ENCODE measurements at regions not wholly inside any gene's neighbourhood (a gene's known extent, or its start where the extent isn't known, plus 50 kb on each side); places are given as distances from the start of the nearest gene placed in this dataset.
"Not testable (repeated sequence)": the region's sequence is repeated elsewhere in the genome, so short reads cannot be mapped to it uniquely, and the experiment has no call there.

GRCh38 chr13:71359641-71360040 lies 507.4 kb downstream of the DACH1 start:
- H3K4me3 ChIP-seq (ENCODE audit: low read length): no peak overlapping the region
- DNase-seq (ENCODE audit: low read depth): peak; percentile 60
- no peak for TF ChIP-seq CTCF (IDR thresholded peaks at IDR 0.05; ENCODE audit: insufficient read depth, low read depth, low read length, missing control alignments)

DNA sequence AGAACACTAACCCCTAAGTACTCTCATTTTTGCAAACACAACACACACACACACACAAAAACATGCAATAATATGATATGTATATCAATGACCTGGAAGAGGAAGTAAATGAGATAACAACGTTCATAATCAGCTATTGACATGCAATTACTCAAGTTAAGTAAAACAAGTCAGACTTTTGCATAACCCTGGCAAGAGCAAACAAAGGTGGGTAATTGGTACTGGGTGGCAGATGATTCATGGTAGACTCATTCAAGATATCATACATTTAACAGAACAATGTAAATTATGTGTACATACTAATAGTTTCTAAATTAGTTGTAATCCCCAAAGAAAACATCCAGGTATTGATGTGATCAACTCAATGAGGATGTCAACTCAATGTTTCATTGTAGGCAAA lies 508.8 kb downstream of the DACH1 start:
- no peak for TF ChIP-seq CTCF (IDR thresholded peaks at IDR 0.05; ENCODE audit: insufficient read depth, low read depth, low read length, missing control alignments)
- no peak overlapping the region for H3K4me3 ChIP-seq (ENCODE audit: low read length)
- DNase-seq (ENCODE audit: low read depth): peak; percentile 89

DNA sequence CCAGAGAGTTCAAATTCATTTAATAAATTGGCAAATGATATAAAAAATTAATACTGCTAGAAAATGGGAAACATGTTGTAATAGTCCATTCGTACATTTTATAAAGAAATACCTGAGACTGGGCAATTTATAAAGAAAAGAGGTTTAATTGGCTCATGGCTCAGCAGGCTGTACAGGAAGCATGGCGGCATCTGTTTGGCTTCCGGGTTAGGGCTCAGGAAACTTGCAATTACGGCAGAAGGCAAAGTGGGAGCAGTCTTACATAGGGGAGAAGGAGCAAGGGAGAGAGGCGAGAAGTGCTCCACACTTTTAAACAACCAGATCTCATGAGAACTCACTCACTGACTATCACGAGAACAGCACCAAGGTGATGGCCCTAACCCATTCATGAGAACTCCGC lies 512.0 kb downstream of the DACH1 start:
- no peak overlapping the region for H3K4me3 ChIP-seq (ENCODE audit: low read length)

DNA sequence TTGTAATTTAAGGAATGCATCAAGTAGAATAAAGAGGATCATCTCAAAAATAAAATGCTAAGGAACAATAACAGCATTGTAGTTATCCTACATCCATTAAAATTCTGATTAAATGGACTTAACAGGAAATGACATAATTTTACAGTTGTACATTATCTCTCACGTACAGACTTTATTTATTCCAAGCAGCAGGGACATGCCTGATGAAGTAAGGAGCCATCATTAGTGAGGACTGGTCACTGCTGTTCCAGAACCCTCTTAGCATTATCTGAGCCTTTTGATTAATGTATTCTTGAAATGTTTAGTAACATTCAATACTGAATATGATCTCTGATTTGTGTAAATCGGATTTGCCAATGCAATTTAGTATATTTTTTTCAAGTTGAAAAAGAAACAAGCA lies 516.1 kb downstream of the DACH1 start:
- no peak for DNase-seq (ENCODE audit: low read depth)
- no peak for TF ChIP-seq CTCF (IDR thresholded peaks at IDR 0.05; ENCODE audit: insufficient read depth, low read depth, low read length, missing control alignments)
- H3K4me3 ChIP-seq (ENCODE audit: low read length): no peak overlapping the region

More for the DNA sequence above, 512.0 kb downstream of the DACH1 start:
- DNase-seq (ENCODE audit: low read depth): no peak
- no peak for TF ChIP-seq CTCF (IDR thresholded peaks at IDR 0.05; ENCODE audit: insufficient read depth, low read depth, low read length, missing control alignments)

GRCh38 chr13:71345856-71346255 lies 521.1 kb downstream of the DACH1 start:
- H3K4me3 ChIP-seq (ENCODE audit: low read length); DNase-seq (ENCODE audit: low read depth): not testable (repeated sequence)

DNA sequence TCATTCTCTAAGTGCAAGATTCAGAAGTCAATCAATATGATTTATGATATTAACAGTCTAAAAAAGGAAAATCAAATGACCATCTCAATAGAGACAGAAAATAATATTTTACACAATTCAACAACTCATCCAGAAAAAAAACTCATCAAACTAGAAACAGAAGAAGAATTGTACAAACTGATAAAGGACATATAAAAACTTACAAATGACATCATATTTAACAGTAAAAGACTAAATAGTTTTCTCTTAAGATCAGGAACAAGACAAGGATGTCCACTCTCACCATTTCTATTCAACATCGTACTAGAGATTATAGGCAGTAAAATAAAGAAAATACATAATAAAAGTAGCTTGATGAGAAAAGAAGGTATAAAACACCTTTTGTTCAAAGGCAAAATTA lies 527.3 kb downstream of the DACH1 start:
- DNase-seq (ENCODE audit: low read depth): no peak
- H3K4me3 ChIP-seq (ENCODE audit: low read length): no peak overlapping the region
- TF ChIP-seq CTCF (IDR thresholded peaks at IDR 0.05; ENCODE audit: insufficient read depth, low read depth, low read length, missing control alignments): no peak

GRCh38 chr13:71339005-71339404 lies 528.0 kb downstream of the DACH1 start:
- H3K4me3 ChIP-seq (ENCODE audit: low read length): no peak overlapping the region
- DNase-seq (ENCODE audit: low read depth): no peak
- no peak for TF ChIP-seq CTCF (IDR thresholded peaks at IDR 0.05; ENCODE audit: insufficient read depth, low read depth, low read length, missing control alignments)

DNA sequence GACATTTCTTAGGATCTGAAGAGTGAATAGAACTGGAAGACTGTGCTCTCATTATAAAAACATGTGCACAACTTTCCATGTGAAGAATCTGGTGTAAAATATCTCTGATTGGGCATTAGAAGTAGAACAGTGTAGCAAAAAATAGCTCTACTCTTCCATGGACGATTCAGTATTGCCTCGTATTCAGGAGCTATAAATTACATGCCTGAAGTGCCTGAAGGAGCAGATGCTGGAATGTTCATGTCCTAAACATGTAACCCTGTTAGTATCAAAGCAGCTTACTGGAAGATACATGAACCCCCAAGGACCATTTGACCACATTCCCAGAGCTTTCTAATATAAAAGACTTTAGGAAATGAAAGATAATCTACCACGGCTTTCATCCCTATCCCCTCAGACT lies 528.9 kb downstream of the DACH1 start:
- no peak for TF ChIP-seq CTCF (IDR thresholded peaks at IDR 0.05; ENCODE audit: insufficient read depth, low read depth, low read length, missing control alignments)
- no peak for DNase-seq (ENCODE audit: low read depth)
- H3K4me3 ChIP-seq (ENCODE audit: low read length): no peak overlapping the region
